Activated CD4-positive, alpha-beta T cell treated with anti-CD3 and anti-CD28 coated beads for 1 hour (primary cell): ENCODE measurements at regions not wholly inside any gene's neighbourhood (a gene's known extent, or its start where the extent isn't known, plus 50 kb on each side); places are given as distances from the start of the nearest gene placed in this dataset.

ENCODE experiments used
- DNase-seq: peaks from one replicate; pipeline ENCODE4 v3.0.0-alpha.2; 2020

- no peak for DNase-seq
These were observed 176.8 kb downstream of the ABHD5 start for GRCh38 chr3:43867436-43868072.

- no peak for DNase-seq
These were observed 178.8 kb downstream of the ABHD5 start for GRCh38 chr3:43869491-43869890.

GRCh38 chr3:43870120-43870519, 179.4 kb downstream of the ABHD5 start:
- DNase-seq: no peak

GRCh38 chr3:43870844-43871626, 180.3 kb downstream of the ABHD5 start:
- DNase-seq: no peak

- DNase-seq: no peak
These were observed 181.0 kb downstream of the ABHD5 start for GRCh38 chr3:43871627-43872245.

- no peak for DNase-seq
These were observed 181.6 kb downstream of the ABHD5 start for GRCh38 chr3:43872301-43872700.

- DNase-seq: no peak
These were observed 182.2 kb downstream of the ABHD5 start for GRCh38 chr3:43872901-43873300.

GRCh38 chr3:43873723-43874122, 183.0 kb downstream of the ABHD5 start:
- no peak for DNase-seq

- no peak for DNase-seq
These were observed 183.6 kb downstream of the ABHD5 start for GRCh38 chr3:43874290-43874689.

- DNase-seq: no peak
These were observed 184.0 kb downstream of the ABHD5 start for GRCh38 chr3:43874731-43875130.

- no peak for DNase-seq
These were observed 185.9 kb downstream of the ABHD5 start for GRCh38 chr3:43876648-43877047.

- no peak for DNase-seq
These were observed 188.4 kb downstream of the ABHD5 start for GRCh38 chr3:43879166-43879565.

- DNase-seq: no peak
These were observed 192.4 kb downstream of the ABHD5 start for GRCh38 chr3:43882976-43883680.

- no peak for DNase-seq
These were observed 193.1 kb downstream of the ABHD5 start for GRCh38 chr3:43883729-43884396.

GRCh38 chr3:43884581-43884980, 193.8 kb downstream of the ABHD5 start:
- no peak for DNase-seq

GRCh38 chr3:43885908-43886618, 195.3 kb downstream of the ABHD5 start:
- DNase-seq: no peak

GRCh38 chr3:43892061-43892460, 201.3 kb downstream of the ABHD5 start:
- no peak for DNase-seq

- DNase-seq: no peak
These were observed 201.8 kb downstream of the ABHD5 start for GRCh38 chr3:43892526-43892925.

- DNase-seq: no peak
These were observed 203.0 kb downstream of the ABHD5 start for GRCh38 chr3:43893727-43894126.

GRCh38 chr3:43894176-43895049, 203.7 kb downstream of the ABHD5 start:
- DNase-seq: no peak

- DNase-seq: no peak
These were observed 204.8 kb downstream of the ABHD5 start for GRCh38 chr3:43895573-43895972.
